ENCODE measurements at regions not wholly inside any gene's neighbourhood (a gene's known extent, or its start where the extent isn't known, plus 50 kb on each side); places are given as distances from the start of the nearest gene placed in this dataset.

- TF ChIP-seq CTCF (IDR thresholded peaks at IDR 0.05) (no peak), POLR2A (IDR thresholded peaks at IDR 0.05) (no peak), EP300 (IDR thresholded peaks at IDR 0.05) (no peak), POLR2AphosphoS5 (IDR thresholded peaks at IDR 0.05) (no peak)
Measured at GRCh38 chr4:156422576-156422975, 468.9 kb upstream of the CTSO start.

Data from gastroesophageal sphincter (tissue), 3 donors.